GM12875 (cell line): ENCODE measurements at regions not wholly inside any gene's neighbourhood (a gene's known extent, or its start where the extent isn't known, plus 50 kb on each side); places are given as distances from the start of the nearest gene placed in this dataset.
"Not testable (repeated sequence)": the region's sequence is repeated elsewhere in the genome, so short reads cannot be mapped to it uniquely, and the experiment has no call there.

ENCODE experiments used
- H3K4me3 ChIP-seq: one replicate; pipeline ENCODE4 v1.5.1; 2011; ENCODE audit warnings: low read depth, low read length, control low read depth
- CTCF ChIP-seq: IDR thresholded peaks from 2 replicates; pipeline ENCODE4 v1.5.1; 2011; ENCODE audit warnings: low read depth, mild to moderate bottlenecking, control low read depth, inconsistent platforms, low read length, moderate library complexity, borderline replicate concordance; ENCODE audit not compliant: insufficient read depth

GRCh38 chr14:71800878-71801277 lies 131.4 kb upstream of the RGS6 start:
- H3K4me3 ChIP-seq = no peak overlapping the region
- no peak for TF ChIP-seq CTCF

- no peak for TF ChIP-seq CTCF
- no peak overlapping the region for H3K4me3 ChIP-seq
Observed at GRCh38 chr14:71803539-71804260, 128.5 kb upstream of the RGS6 start.

- TF ChIP-seq CTCF = no peak
Observed at GRCh38 chr14:71804992-71805391, 127.2 kb upstream of the RGS6 start.

GRCh38 chr14:71807049-71807448 lies 125.2 kb upstream of the RGS6 start:
- H3K4me3 ChIP-seq = not testable (repeated sequence)

More at GRCh38 chr14:71804992-71805391, 127.2 kb upstream of the RGS6 start:
- no peak overlapping the region for H3K4me3 ChIP-seq

GRCh38 chr14:71810800-71811199 lies 121.4 kb upstream of the RGS6 start:
- not testable (repeated sequence) for H3K4me3 ChIP-seq

- no peak overlapping the region for H3K4me3 ChIP-seq
- no peak for TF ChIP-seq CTCF
Observed at GRCh38 chr14:71812693-71813092, 119.5 kb upstream of the RGS6 start.

GRCh38 chr14:71815110-71815509 lies 117.1 kb upstream of the RGS6 start:
- no peak overlapping the region for H3K4me3 ChIP-seq
- TF ChIP-seq CTCF = no peak

GRCh38 chr14:71824816-71825215 lies 107.4 kb upstream of the RGS6 start:
- TF ChIP-seq CTCF = no peak
- H3K4me3 ChIP-seq = no peak overlapping the region
